NCI-H345 treated with DMSO at 0.1 percent for 48 hours (cell line): ENCODE measurements at regions not wholly inside any gene's neighbourhood (a gene's known extent, or its start where the extent isn't known, plus 50 kb on each side); places are given as distances from the start of the nearest gene placed in this dataset.

Experiments used
- DNase-seq: peaks from one replicate; lab custom pipeline; 2025; ENCODE audit not compliant: unreplicated experiment; lab: John Stamatoyannopoulos, UW

GRCh38 chr4:110770353-110770752, 147.5 kb upstream of the PITX2 start:
- no peak for DNase-seq

GRCh38 chr4:110778521-110778920, 155.6 kb upstream of the PITX2 start:
- DNase-seq = no peak

- no peak for DNase-seq
Measured at GRCh38 chr4:110780538-110780937, 157.7 kb upstream of the PITX2 start.

GRCh38 chr4:110781944-110782343, 159.1 kb upstream of the PITX2 start:
- no peak for DNase-seq

GRCh38 chr4:110787109-110787508, 164.2 kb upstream of the PITX2 start:
- DNase-seq = no peak

- DNase-seq = no peak
Measured at GRCh38 chr4:110787707-110788106, 164.8 kb upstream of the PITX2 start.

GRCh38 chr4:110788302-110788701, 165.4 kb upstream of the PITX2 start:
- no peak for DNase-seq

GRCh38 chr4:110792036-110792435, 169.2 kb upstream of the PITX2 start:
- no peak for DNase-seq

- no peak for DNase-seq
Measured at GRCh38 chr4:110793381-110793801, 170.5 kb upstream of the PITX2 start.

- DNase-seq = no peak
Measured at GRCh38 chr4:110793890-110794554, 171.1 kb upstream of the PITX2 start.

- no peak for DNase-seq
Measured at GRCh38 chr4:110795971-110796370, 173.1 kb upstream of the PITX2 start.

GRCh38 chr4:110797486-110797885, 174.6 kb upstream of the PITX2 start:
- no peak for DNase-seq

- DNase-seq = no peak
Measured at GRCh38 chr4:110798687-110799086, 175.8 kb upstream of the PITX2 start.

- DNase-seq = no peak
Measured at GRCh38 chr4:110799211-110799610, 176.3 kb upstream of the PITX2 start.

- no peak for DNase-seq
Measured at GRCh38 chr4:110801591-110801990, 178.7 kb upstream of the PITX2 start.

GRCh38 chr4:110808351-110808878, 185.5 kb upstream of the PITX2 start:
- DNase-seq = no peak

GRCh38 chr4:110815950-110816349, 193.1 kb upstream of the PITX2 start:
- DNase-seq = no peak

GRCh38 chr4:110816367-110816766, 193.5 kb upstream of the PITX2 start:
- DNase-seq = no peak

GRCh38 chr4:110821186-110821585, 198.3 kb upstream of the PITX2 start:
- no peak for DNase-seq

- no peak for DNase-seq
Measured at GRCh38 chr4:110823251-110823650, 200.4 kb upstream of the PITX2 start.

- no peak for DNase-seq
Measured at GRCh38 chr4:110824344-110824743, 201.5 kb upstream of the PITX2 start.

- no peak for DNase-seq
Measured at GRCh38 chr4:110826656-110827055, 203.8 kb upstream of the PITX2 start.

- DNase-seq = no peak
Measured at GRCh38 chr4:110830461-110830860, 207.6 kb upstream of the PITX2 start.
